Left lung (tissue), 4 donors: ENCODE measurements at regions not wholly inside any gene's neighbourhood (a gene's known extent, or its start where the extent isn't known, plus 50 kb on each side); places are given as distances from the start of the nearest gene placed in this dataset.
A peak's percentile ranks its signal among the peaks of the same experiment; 100 is the strongest.

ENCODE experiments used
- ATAC-seq: fragments of 200-7000 bp; cut with Tn5 transposase; one replicate; pipeline ENCODE4 v1.9.1; 2020; ENCODE audit warnings: moderate library complexity
- DNase-seq, 4 donors: peaks; one replicate each; pipeline ENCODE4 v3.0.0-alpha.2; 2013 to 2020
- H3K27ac ChIP-seq, 2 donors: fragments of 200-600 bp; sonication (generic) in 1 of 2; one replicate each; pipeline versions ENCODE4 v1.5.0 to v1.8.0; 2020 to 2021
- H3K27me3 ChIP-seq, 2 donors: fragments of 200-600 bp; sonication (generic) in 1 of 2; one replicate each; pipeline versions ENCODE4 v1.5.0 to v1.8.0; 2020 to 2021
- H3K36me3 ChIP-seq, 2 donors: fragments of 200-600 bp; sonication (generic) in 1 of 2; one replicate each; pipeline versions ENCODE4 v1.5.0 to v1.8.0; 2020 to 2021
- H3K4me1 ChIP-seq, 2 donors: fragments of 200-600 bp; one replicate each; pipeline ENCODE4 v1.8.0; 2021
- H3K4me3 ChIP-seq, 2 donors: fragments of 200-600 bp; sonication (generic) in 1 of 2; one replicate each; pipeline versions ENCODE4 v1.5.0 to v1.8.0; 2020 to 2021; ENCODE audit warnings: mild to moderate bottlenecking in 1 of 2
- H3K9me3 ChIP-seq, 2 donors: fragments of 200-600 bp; sonication (generic) in 1 of 2; one replicate each; pipeline versions ENCODE4 v1.5.0 to v1.8.0; 2020 to 2021
- CTCF ChIP-seq, 2 donors: fragments of 200-600 bp; sonication (generic) in 1 of 2; IDR thresholded peaks; one replicate each; pipeline versions ENCODE4 v1.5.0 to v1.8.0; 2021; ENCODE audit warnings: antibody characterized with exemption in 2 of 2
- intact Hi-C, 2 donors: fragments of 100-400 bp; cut with DNase I; formaldehyde crosslinking; loops; one replicate each; pipeline versions ENCODE4 v1.11.2 to v1.14.2; 2022
- donor health status: DM: no; HTN: yes; CAD: no.
- donor health status: DM: no; HTN: no; CAD: no.

- no peak for TF ChIP-seq CTCF (IDR thresholded peaks at IDR 0.05)
- ATAC-seq (no peak), DNase-seq (no peak)
- Histone ChIP-seq H3K4me3 (no peak overlapping the region), H3K4me1 (no peaks in the 10 kb centered on the region), H3K36me3 (no peaks in the 10 kb centered on the region), H3K27ac (no peak overlapping the region), H3K27me3 (no peaks in the 10 kb centered on the region), H3K9me3 (no peaks in the 10 kb centered on the region)
- intact Hi-C loops, result no loop called here
These were observed 101.1 kb downstream of the ELAPOR2 start for GRCh38 chr7:86958380-86958779.

- Histone ChIP-seq H3K27ac (no peak overlapping the region), H3K9me3 (no peaks in the 10 kb centered on the region), H3K4me3 (no peak overlapping the region), H3K4me1 (no peaks in the 10 kb centered on the region), H3K36me3 (no peaks in the 10 kb centered on the region), H3K27me3 (no peaks in the 10 kb centered on the region)
- intact Hi-C loops, result no loop called here
- no peak for ATAC-seq
- DNase-seq, result no peak
- TF ChIP-seq CTCF (IDR thresholded peaks at IDR 0.05), result no peak
These were observed 102.9 kb downstream of the ELAPOR2 start for GRCh38 chr7:86956567-86956966.

- DNase-seq (no peak), ATAC-seq (no peak)
- Histone ChIP-seq H3K27ac (no peak overlapping the region), H3K4me1 (no peaks in the 10 kb centered on the region), H3K4me3 (no peak overlapping the region), H3K27me3 (no peaks in the 10 kb centered on the region), H3K36me3 (no peaks in the 10 kb centered on the region), H3K9me3 (no peaks in the 10 kb centered on the region)
- no peak for TF ChIP-seq CTCF (IDR thresholded peaks at IDR 0.05)
- intact Hi-C loops, result no loop called here
These were observed 103.5 kb downstream of the ELAPOR2 start for GRCh38 chr7:86955895-86956503.

GRCh38 chr7:86954971-86955370 is 104.5 kb downstream of the ELAPOR2 start:
- H3K36me3 ChIP-seq, result no peaks in the 10 kb centered on the region
- no peaks in the 10 kb centered on the region for H3K27me3 ChIP-seq
- H3K4me3 ChIP-seq, result no peak overlapping the region
- no peaks in the 10 kb centered on the region for H3K9me3 ChIP-seq
- H3K4me1 ChIP-seq, result no peaks in the 10 kb centered on the region
- intact Hi-C loops, result no loop called here
- no peak for TF ChIP-seq CTCF (IDR thresholded peaks at IDR 0.05)
- ATAC-seq (no peak), DNase-seq (no peak)
- no peak overlapping the region for H3K27ac ChIP-seq

- Histone ChIP-seq H3K9me3 (no peaks in the 10 kb centered on the region), H3K4me1 (no peaks in the 10 kb centered on the region), H3K4me3 (no peak overlapping the region), H3K27me3 (no peaks in the 10 kb centered on the region), H3K27ac (peak overlapping the region in 1 of 2 donors; percentile 15), H3K36me3 (no peaks in the 10 kb centered on the region)
- peak; percentile 89 for ATAC-seq
- DNase-seq, result peak in 1 of 4 donors; percentile 19
- intact Hi-C loops, result no loop called here
- TF ChIP-seq CTCF (IDR thresholded peaks at IDR 0.05), result no peak
These were observed 105.7 kb downstream of the ELAPOR2 start for GRCh38 chr7:86953653-86954336.
